MM.1S (cell line): ENCODE measurements at regions not wholly inside any gene's neighbourhood (a gene's known extent, or its start where the extent isn't known, plus 50 kb on each side); places are given as distances from the start of the nearest gene placed in this dataset.

Experiments used
- DNase-seq: peaks from one replicate; pipeline ENCODE4 v3.0.0-alpha.2; 2015
- H2AFZ ChIP-seq: fragments of 300-600 bp; sonication (generic); 2 replicates; pipeline ENCODE4 v1.6.0; 2016; ENCODE audit warnings: antibody characterized with exemption, low read length
- H3F3A ChIP-seq: fragments of 300-600 bp; sonication (generic); 2 replicates; pipeline ENCODE4 v1.6.1; 2016; ENCODE audit warnings: mild to moderate bottlenecking, antibody characterized with exemption, low read length, moderate library complexity, mixed read lengths; ENCODE audit not compliant: insufficient read depth
- H3K27ac ChIP-seq: fragments of 300-600 bp; sonication (generic); 2 replicates; pipeline ENCODE4 v1.5.1; 2016; ENCODE audit warnings: mild to moderate bottlenecking, low read length
- H3K27me3 ChIP-seq: fragments of 300-600 bp; sonication (generic); replicated peaks from 2 replicates; pipeline ENCODE4 v1.6.0; 2016; ENCODE audit warnings: low read length; ENCODE audit not compliant: insufficient read depth
- H3K36me3 ChIP-seq: fragments of 300-600 bp; sonication (generic); replicated peaks from 2 replicates; pipeline ENCODE4 v1.6.1; 2016; ENCODE audit warnings: mild to moderate bottlenecking, low read length, mixed read lengths; ENCODE audit not compliant: insufficient read depth
- H3K4me1 ChIP-seq: fragments of 300-600 bp; sonication (generic); 2 replicates; pipeline ENCODE4 v1.6.1; 2016; ENCODE audit warnings: low read length, mixed read lengths
- H3K4me2 ChIP-seq: fragments of 300-600 bp; sonication (generic); 2 replicates; pipeline ENCODE4 v1.6.0; 2016; ENCODE audit warnings: low read depth, low read length
- H3K4me3 ChIP-seq: fragments of 300-600 bp; sonication (generic); 2 replicates; pipeline ENCODE4 v1.5.1; 2016; ENCODE audit warnings: low read length, mixed read lengths
- H3K79me2 ChIP-seq: fragments of 300-600 bp; sonication (generic); 2 replicates; pipeline ENCODE4 v1.6.1; 2016; ENCODE audit warnings: mixed run types, low read length, mixed read lengths
- H3K9ac ChIP-seq: fragments of 300-600 bp; sonication (generic); 2 replicates; pipeline ENCODE4 v1.6.1; 2016; ENCODE audit warnings: low read length, mixed read lengths
- H3K9me2 ChIP-seq: fragments of 300-600 bp; sonication (generic); replicated peaks from 2 replicates; pipeline ENCODE4 v1.6.1; 2016; ENCODE audit warnings: mild to moderate bottlenecking, low read length, mixed read lengths; ENCODE audit not compliant: insufficient read depth
- H3K9me3 ChIP-seq: fragments of 300-600 bp; sonication (generic); replicated peaks from 2 replicates; pipeline ENCODE4 v1.6.1; 2016; ENCODE audit warnings: mild to moderate bottlenecking, low read length, mixed read lengths; ENCODE audit not compliant: insufficient read depth
- H4K20me1 ChIP-seq: fragments of 300-600 bp; sonication (generic); 2 replicates; pipeline ENCODE4 v1.6.1; 2016; ENCODE audit warnings: mild to moderate bottlenecking, low read length, moderate library complexity, mixed read lengths; ENCODE audit not compliant: insufficient read depth
- CTCF ChIP-seq: fragments of 300-600 bp; sonication (generic); IDR thresholded peaks from 2 replicates; pipeline ENCODE4 v1.5.1; 2016; ENCODE audit warnings: antibody characterized with exemption, low read length, mixed read lengths
- EZH2 ChIP-seq: fragments of 300-600 bp; sonication (generic); optimal IDR thresholded peaks from 2 replicates; pipeline ENCODE3; 2017; ENCODE audit warnings: low read depth, mild to moderate bottlenecking, antibody characterized with exemption, low read length, mixed read lengths
- EZH2phosphoT487 ChIP-seq: fragments of 300-600 bp; sonication (generic); IDR thresholded peaks from 2 replicates; pipeline ENCODE4 v1.6.1; 2018; ENCODE audit warnings: antibody characterized with exemption, low read length

GRCh38 chr6:85996034-85996375 is 353.3 kb upstream of the SYNCRIP start:
- no peaks in the 10 kb centered on the region for H3F3A ChIP-seq
- no peaks in the 10 kb centered on the region for H3K79me2 ChIP-seq
- H3K36me3 ChIP-seq, result no peaks in the 10 kb centered on the region
- no peaks in the 10 kb centered on the region for H3K27me3 ChIP-seq
- TF ChIP-seq EZH2phosphoT487, result no peak
- TF ChIP-seq CTCF, result no peak
- TF ChIP-seq EZH2, result no peak
- no peaks in the 10 kb centered on the region for H3K9me3 ChIP-seq
- H3K4me3 ChIP-seq, result no peak overlapping the region
- H3K9me2 ChIP-seq, result no peaks in the 10 kb centered on the region
- no peak overlapping the region for H3K27ac ChIP-seq
- peaks cover 4% of the 10 kb centered on the region; the same call in 1 of the 2 replicates for H3K4me1 ChIP-seq
- H3K9ac ChIP-seq, result no peak overlapping the region
- H2AFZ ChIP-seq, result no peak overlapping the region
- H3K4me2 ChIP-seq, result no peak overlapping the region
- no peak for DNase-seq
- H4K20me1 ChIP-seq, result no peaks in the 10 kb centered on the region

- Histone ChIP-seq H3K4me1 (peaks cover 4% of the 10 kb centered on the region; the same call in 1 of the 2 replicates), H3K4me2 (no peak overlapping the region), H3F3A (no peaks in the 10 kb centered on the region), H3K4me3 (no peak overlapping the region), H3K9me2 (no peaks in the 10 kb centered on the region), H2AFZ (no peak overlapping the region), H3K27me3 (no peaks in the 10 kb centered on the region), H3K9me3 (no peaks in the 10 kb centered on the region), H3K36me3 (no peaks in the 10 kb centered on the region), H3K79me2 (no peaks in the 10 kb centered on the region), H3K27ac (no peak overlapping the region), H3K9ac (no peak overlapping the region), H4K20me1 (no peaks in the 10 kb centered on the region)
- TF ChIP-seq CTCF (no peak), EZH2phosphoT487 (no peak), EZH2 (no peak)
- no peak for DNase-seq
These were observed 352.8 kb upstream of the SYNCRIP start for GRCh38 chr6:85995339-85996033.

GRCh38 chr6:85986681-85987080 is 344.0 kb upstream of the SYNCRIP start:
- Histone ChIP-seq H3K9me3 (no peaks in the 10 kb centered on the region), H3K9me2 (no peaks in the 10 kb centered on the region), H3K27me3 (no peaks in the 10 kb centered on the region), H3K27ac (no peak overlapping the region), H3K79me2 (no peaks in the 10 kb centered on the region), H3K9ac (no peak overlapping the region), H3F3A (no peaks in the 10 kb centered on the region), H3K4me2 (no peak overlapping the region), H2AFZ (no peak overlapping the region), H4K20me1 (no peaks in the 10 kb centered on the region), H3K4me1 (no peaks in the 10 kb centered on the region), H3K4me3 (no peak overlapping the region), H3K36me3 (no peaks in the 10 kb centered on the region)
- TF ChIP-seq EZH2, result no peak
- TF ChIP-seq CTCF, result no peak
- no peak for TF ChIP-seq EZH2phosphoT487
- no peak for DNase-seq
